Ovary (tissue), 7 donors: ENCODE measurements at regions not wholly inside any gene's neighbourhood (a gene's known extent, or its start where the extent isn't known, plus 50 kb on each side); places are given as distances from the start of the nearest gene placed in this dataset.
A peak's percentile ranks its signal among the peaks of the same experiment; 100 is the strongest.

Experiments used
- DNase-seq, 5 donors: peaks; one replicate each; pipeline ENCODE4 v3.0.0-alpha.2; 2019 to 2020
- H3K27ac ChIP-seq, 2 donors: fragments of 200-600 bp; one replicate each; pipeline versions ENCODE4 v1.5.1 to v1.8.0; 2019 to 2022
- H3K27me3 ChIP-seq: fragments of 200-600 bp; one replicate; pipeline ENCODE4 v1.8.0; 2022
- H3K36me3 ChIP-seq: fragments of 200-600 bp; sonication (generic); one replicate; pipeline ENCODE4 v1.5.1; 2019
- H3K4me1 ChIP-seq: one replicate; pipeline ENCODE4 v1.8.1; 2013; ENCODE audit warnings: mild to moderate bottlenecking, moderate library complexity; ENCODE audit not compliant: insufficient read depth
- H3K4me3 ChIP-seq: fragments of 200-600 bp; sonication (generic); one replicate; pipeline ENCODE4 v1.5.1; 2017
- H3K9me3 ChIP-seq, 2 donors: fragments of 200-600 bp in 1 of 2; sonication (generic) in 1 of 2; one replicate each; pipeline versions ENCODE4 v1.5.1 to v1.8.1; 2013 to 2019; ENCODE audit warnings: mild to moderate bottlenecking in 1 of 2, moderate library complexity in 1 of 2
- EP300 ChIP-seq: sonication (generic); formaldehyde crosslinking; IDR thresholded peaks from one replicate; pipeline ENCODE4 v1.6.1; 2017; ENCODE audit warnings: antibody characterized with exemption
- POLR2A ChIP-seq: fragments of 450-650 bp; IDR thresholded peaks from one replicate; pipeline ENCODE4 v1.6.1; 2017; ENCODE audit warnings: antibody characterized with exemption, mild to moderate bottlenecking, moderate library complexity
- WGBS, 3 donors: extraction: QIAGEN DNeasy Blood & Tissue Kit in 1 of 3; methylation state at CpG; one replicate each; pipeline versions ENCODE4 v1.1.5 to v1.1.7; 2013 to 2017; 5-methylcytosine and 5-hydroxymethylcytosine counted together
- intact Hi-C, 4 donors: fragments of 100-400 bp; cut with DNase I; formaldehyde crosslinking; loops; one replicate each; pipeline versions ENCODE4 v1.11.0 to v1.15.1; 2022 to 2023
- TF ChIP-seq, protein P1 (sequence below), 3 donors: fragments of 450-650 bp in 2 of 3; fragments of 200-600 bp in 1 of 3; IDR thresholded peaks; one replicate each; pipeline versions ENCODE4 v1.5.1 to v1.8.0; 2016 to 2022; ENCODE audit warnings: antibody characterized with exemption in 3 of 3, mild to moderate bottlenecking in 1 of 3
- donor health status: DM: no; HTN: no; CAD: no; lungs with moderate emphysema.
- donor health status: DM: no; HTN: no; CAD: no.
- donor health status: Bipolar disorder and iron deficiency.
- donor health status: DM: no; HTN: no; CAD: no.
- donor health status: DM: yes; HTN: yes; CAD: no.

DNA sequence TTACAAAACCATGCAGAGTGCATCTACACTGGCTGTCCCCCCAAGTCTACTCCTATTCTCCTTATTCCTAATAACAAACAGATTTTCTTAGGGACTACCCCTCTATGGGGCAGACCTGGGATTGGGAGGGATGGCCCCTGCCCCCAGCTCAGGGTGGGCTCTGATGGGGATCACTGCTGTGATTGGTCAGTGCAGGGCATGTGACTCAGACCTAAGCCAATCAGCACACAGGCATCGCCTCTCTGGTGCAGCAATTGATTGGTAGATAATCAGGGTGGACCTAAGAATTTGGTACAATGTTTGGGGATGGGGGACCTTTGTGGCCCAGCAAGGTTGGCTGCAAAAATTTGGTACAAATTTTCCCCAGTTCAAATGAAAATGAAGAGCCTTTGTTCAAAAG, 57.2 kb upstream of the SHANK2 start:
- H3K9me3 ChIP-seq, result no peaks in the 10 kb centered on the region
- no peak for DNase-seq
- TF ChIP-seq POLR2A (no peak), EP300 (no peak)
- TF ChIP-seq, protein P1, sequence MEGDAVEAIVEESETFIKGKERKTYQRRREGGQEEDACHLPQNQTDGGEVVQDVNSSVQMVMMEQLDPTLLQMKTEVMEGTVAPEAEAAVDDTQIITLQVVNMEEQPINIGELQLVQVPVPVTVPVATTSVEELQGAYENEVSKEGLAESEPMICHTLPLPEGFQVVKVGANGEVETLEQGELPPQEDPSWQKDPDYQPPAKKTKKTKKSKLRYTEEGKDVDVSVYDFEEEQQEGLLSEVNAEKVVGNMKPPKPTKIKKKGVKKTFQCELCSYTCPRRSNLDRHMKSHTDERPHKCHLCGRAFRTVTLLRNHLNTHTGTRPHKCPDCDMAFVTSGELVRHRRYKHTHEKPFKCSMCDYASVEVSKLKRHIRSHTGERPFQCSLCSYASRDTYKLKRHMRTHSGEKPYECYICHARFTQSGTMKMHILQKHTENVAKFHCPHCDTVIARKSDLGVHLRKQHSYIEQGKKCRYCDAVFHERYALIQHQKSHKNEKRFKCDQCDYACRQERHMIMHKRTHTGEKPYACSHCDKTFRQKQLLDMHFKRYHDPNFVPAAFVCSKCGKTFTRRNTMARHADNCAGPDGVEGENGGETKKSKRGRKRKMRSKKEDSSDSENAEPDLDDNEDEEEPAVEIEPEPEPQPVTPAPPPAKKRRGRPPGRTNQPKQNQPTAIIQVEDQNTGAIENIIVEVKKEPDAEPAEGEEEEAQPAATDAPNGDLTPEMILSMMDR (IDR thresholded peaks at IDR 0.05), result no peak

DNA sequence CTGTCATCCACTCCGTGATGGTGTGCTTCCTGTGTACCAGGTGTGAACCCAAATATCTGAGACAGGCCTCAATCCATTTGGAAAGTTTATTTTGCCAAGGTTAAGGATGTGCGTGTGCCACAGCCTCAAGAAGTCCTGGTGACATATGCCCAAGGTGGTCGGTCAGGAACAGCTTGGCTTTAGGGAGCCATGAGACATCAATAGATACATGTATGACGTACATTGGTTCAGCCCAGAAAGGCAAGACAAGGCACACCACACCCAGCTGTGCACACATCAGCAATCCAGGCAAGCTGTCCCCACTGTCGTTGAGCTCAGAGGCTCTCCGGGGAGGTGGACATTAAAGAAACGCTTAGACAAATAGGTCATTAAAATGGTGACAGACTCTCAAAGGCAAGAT, 56.8 kb upstream of the SHANK2 start:
- Histone ChIP-seq H3K4me1 (no peaks in the 10 kb centered on the region), H3K27me3 (no peaks in the 10 kb centered on the region), H3K4me3 (no peak overlapping the region), H3K9me3 (no peaks in the 10 kb centered on the region), H3K27ac (no peak overlapping the region), H3K36me3 (no peaks in the 10 kb centered on the region)
- TF ChIP-seq POLR2A (no peak), EP300 (no peak)
- TF ChIP-seq, protein P1 (IDR thresholded peaks at IDR 0.05), result no peak
- WGBS, 3 donors, result 79 to 90% (median 89%) methylated on average over 7 of the region's 7 CpGs
- intact Hi-C loops, result no loop called here
- peak in 1 of 5 donors; percentile 3 for DNase-seq

More for the DNA sequence above, 57.2 kb upstream of the SHANK2 start:
- Histone ChIP-seq H3K36me3 (no peaks in the 10 kb centered on the region), H3K27ac (no peak overlapping the region), H3K4me3 (no peak overlapping the region), H3K27me3 (no peaks in the 10 kb centered on the region), H3K4me1 (no peaks in the 10 kb centered on the region)
- intact Hi-C loops, result no loop called here
- 85 to 100% (median 85%) methylated on average over 1 of the region's 1 CpG for WGBS, 3 donors

DNA sequence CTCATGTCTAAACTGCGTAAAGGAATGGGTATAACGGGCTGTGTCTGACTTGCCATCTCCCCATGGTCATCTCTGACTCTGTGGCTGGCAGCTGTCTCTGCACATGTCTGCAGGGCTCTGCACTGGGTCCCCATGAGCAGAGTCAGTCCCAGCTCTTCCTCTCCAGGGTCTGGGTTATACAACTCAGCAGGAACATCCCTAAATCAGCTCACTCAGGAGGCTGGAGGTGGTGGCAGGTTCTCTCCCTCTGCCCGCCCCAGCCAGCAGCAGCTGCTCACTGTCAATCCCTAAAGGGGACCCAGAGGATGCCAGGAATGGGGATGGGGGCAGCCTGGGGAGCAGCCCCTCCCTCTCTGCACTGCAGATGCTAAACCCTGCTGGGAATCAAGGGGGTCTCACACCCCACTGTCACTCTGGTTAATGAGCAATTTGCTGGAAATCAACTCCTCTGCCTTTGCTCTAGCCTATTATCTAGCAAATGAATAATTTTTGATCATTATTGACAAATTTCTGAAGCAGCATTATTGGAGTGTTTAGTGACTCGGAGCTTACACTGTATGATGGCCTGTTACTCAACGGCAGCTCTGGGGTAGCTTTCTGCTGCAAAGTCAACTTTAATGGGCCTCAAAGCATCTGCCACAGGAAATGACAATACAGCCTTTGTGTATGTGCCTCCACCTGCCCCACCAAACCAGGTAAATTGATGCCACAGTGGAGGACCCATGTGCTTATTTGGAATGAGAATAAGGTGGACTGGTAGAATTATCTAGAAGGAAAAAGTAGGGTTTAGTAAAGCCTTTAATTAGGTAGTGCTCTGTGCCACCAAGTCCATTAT, 55.7 kb upstream of the SHANK2 start:
- no peaks in the 10 kb centered on the region for H3K4me1 ChIP-seq
- no peaks in the 10 kb centered on the region for H3K36me3 ChIP-seq
- peak in 1 of 5 donors; percentile 1 for DNase-seq
- H3K27ac ChIP-seq, result no peak overlapping the region
- H3K9me3 ChIP-seq, result no peaks in the 10 kb centered on the region
- no peak overlapping the region for H3K4me3 ChIP-seq
- no peaks in the 10 kb centered on the region for H3K27me3 ChIP-seq
- TF ChIP-seq POLR2A (no peak), EP300 (no peak)
- TF ChIP-seq, protein P1 (IDR thresholded peaks at IDR 0.05), result no peak
- WGBS, 3 donors, result 75 to 86% (median 76%) methylated on average over 5 of the region's 5 CpGs
- intact Hi-C loops, result no loop called here

DNA sequence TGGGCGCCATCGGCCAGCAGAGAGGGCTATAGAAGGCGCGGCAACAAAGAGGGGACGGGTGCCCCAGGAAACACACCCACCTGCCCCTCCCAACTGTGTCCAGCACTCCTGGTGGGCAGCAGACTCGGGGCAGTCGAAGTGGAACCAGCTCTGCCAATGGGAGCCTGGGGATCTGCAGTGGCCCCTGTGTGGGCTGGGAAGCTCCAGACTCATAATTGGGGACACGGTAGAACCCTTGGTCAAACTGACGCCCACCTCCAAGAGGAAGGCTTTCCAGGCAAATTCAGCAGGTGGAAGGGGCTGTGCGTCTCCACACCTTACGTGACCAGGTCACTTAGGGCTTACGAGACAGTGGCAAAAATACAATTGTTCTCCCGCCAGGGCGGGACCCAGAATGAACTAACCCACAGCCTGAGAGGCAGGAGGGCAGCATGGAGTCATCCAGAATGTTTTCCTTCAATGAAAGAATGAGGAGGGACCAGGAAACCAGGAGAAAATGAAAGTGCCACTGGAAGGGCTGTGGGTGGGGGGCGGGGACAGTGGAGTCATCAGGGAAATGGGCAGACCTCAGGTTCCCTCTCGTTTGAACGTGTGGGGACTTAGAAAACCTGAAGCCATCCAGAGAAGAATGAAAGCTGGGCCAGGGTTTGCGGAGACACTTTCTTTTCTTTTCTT, 53.2 kb upstream of the SHANK2 start:
- Histone ChIP-seq H3K4me1 (no peaks in the 10 kb centered on the region), H3K4me3 (no peak overlapping the region), H3K36me3 (no peaks in the 10 kb centered on the region), H3K27me3 (no peaks in the 10 kb centered on the region), H3K27ac (no peak overlapping the region), H3K9me3 (no peaks in the 10 kb centered on the region)
- intact Hi-C loops, result no loop called here
- WGBS, 3 donors, result 87 to 91% (median 90%) methylated on average over 18 of the region's 18 CpGs
- peak in 2 of 5 donors; percentile 6 to 7 for DNase-seq
- TF ChIP-seq POLR2A, result no peak
- TF ChIP-seq, protein P1 (IDR thresholded peaks at IDR 0.05), result no peak
- TF ChIP-seq EP300, result no peak
